ENCODE measurements at regions not wholly inside any gene's neighbourhood (a gene's known extent, or its start where the extent isn't known, plus 50 kb on each side); places are given as distances from the start of the nearest gene placed in this dataset.

DNA sequence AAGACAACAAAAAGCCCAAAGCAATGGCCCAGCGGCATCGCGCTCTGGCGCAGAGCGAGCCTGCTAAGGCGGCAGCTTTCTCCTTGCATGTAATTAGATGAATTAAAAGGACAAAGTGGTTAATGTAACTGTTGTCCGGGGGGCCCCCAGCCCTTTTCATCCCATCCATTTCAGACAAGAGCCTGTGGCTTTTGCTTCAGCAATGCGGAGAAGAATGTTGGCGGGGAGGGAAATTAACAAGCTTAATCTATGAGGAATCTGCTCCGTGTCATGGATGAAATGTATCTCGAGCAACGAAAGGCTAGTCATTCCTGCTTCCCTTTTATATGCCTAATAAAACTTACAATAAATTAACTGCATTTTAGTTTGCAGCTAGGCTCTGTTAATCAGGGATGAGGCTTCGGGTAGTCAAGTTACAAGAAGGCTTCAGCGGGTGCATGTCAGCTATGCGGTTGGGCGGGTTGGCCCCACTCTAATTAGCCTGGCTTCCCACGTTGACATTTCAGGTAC lies 203.3 kb downstream of the BUB3 start:
- Histone ChIP-seq H3K4ac (replicated peaks; ENCODE audit: insufficient read length, low read depth, low read length) (no peak overlapping the region), H3K27me3 (replicated peaks in 1 of 4; ENCODE audit: control insufficient read depth in 3 of 4, extremely low read depth in 1 of 4, insufficient read depth in 3 of 4, low read length in 3 of 4) (no peaks in the 10 kb centered on the region; a peak in 2 of 7 replicates), H4K20me1 (replicated peaks in 1 of 2; ENCODE audit: control insufficient read depth in 1 of 2, insufficient read depth in 2 of 2, low read length in 2 of 2) (no peaks in the 10 kb centered on the region), H2BK120ac (replicated peaks; ENCODE audit: low read depth, low read length) (no peak overlapping the region), H3K4me1 (replicated peaks in 1 of 4; ENCODE audit: control insufficient read depth in 3 of 4, insufficient read depth in 4 of 4, low read length in 3 of 4) (peaks cover 0 to 5% (median 0%) of the 10 kb centered on the region in 4 experiments; a peak in 5 of 7 replicates), H3K9ac (replicated peaks in 1 of 4; ENCODE audit: extremely low read depth in 1 of 4, low read depth in 3 of 4, low read length in 3 of 4) (no peak overlapping the region), H3K14ac (ENCODE audit: insufficient read length) (no peak overlapping the region), H3K79me1 (ENCODE audit: low read depth, low read length) (no peaks in the 10 kb centered on the region), H3K56ac (replicated peaks; ENCODE audit: insufficient read length, low read depth, low read length) (no peak overlapping the region), H3K23ac (ENCODE audit: insufficient read length) (no peak overlapping the region), H3K9me3 (ENCODE audit: insufficient read depth in 2 of 2, low read depth in 1 of 2, low read length in 1 of 2) (no peaks in the 10 kb centered on the region), H4K91ac (replicated peaks; ENCODE audit: insufficient read length, low read length) (no peak overlapping the region), H3K23me2 (ENCODE audit: low read depth, low read length) (no peaks in the 10 kb centered on the region), H4K8ac (ENCODE audit: extremely low read depth, insufficient read depth, low read length) (no peak overlapping the region), H2AFZ (ENCODE audit: low read length) (no peak overlapping the region), H3K4me2 (ENCODE audit: insufficient read depth in 1 of 2, low read depth in 2 of 2, low read length in 2 of 2) (peak overlapping the region in 1 of 2 experiments; percentile 58; a peak in 2 of 4 replicates), H3K79me2 (ENCODE audit: control insufficient read depth in 1 of 2, insufficient read depth in 2 of 2, low read length in 2 of 2) (no peaks in the 10 kb centered on the region), H3K4me3 (ENCODE audit: extremely low read depth in 1 of 4, insufficient read depth in 2 of 4, low read depth in 3 of 4, low read length in 4 of 4) (peak overlapping the region in 2 of 4 experiments; percentile 5 to 31; a peak in 2 of 8 replicates), H3K18ac (ENCODE audit: extremely low read depth, low read length) (no peak overlapping the region), H3K27ac (ENCODE audit: low read depth, low read length) (no peak overlapping the region), H2BK20ac (ENCODE audit: low read length) (no peak overlapping the region), H2AK5ac (ENCODE audit: low read depth, low read length) (no peak overlapping the region), H2BK15ac (ENCODE audit: low read length) (no peak overlapping the region), H2BK12ac (ENCODE audit: low read depth, low read length) (no peak overlapping the region), H2BK5ac (ENCODE audit: low read depth, low read length) (no peak overlapping the region), H4K5ac (ENCODE audit: insufficient read length, low read depth, low read length) (no peak overlapping the region), H3K36me3 (ENCODE audit: control insufficient read depth in 2 of 4, insufficient read depth in 4 of 4, low read length in 3 of 4) (no peaks in the 10 kb centered on the region)
- 34% methylated on average over 17 of the region's 17 CpGs; no CpG with 5 or more reads in 1 of the 2 experiments for WGBS, 2 experiments (ENCODE audit: extremely low coverage in 1 of 2, insufficient coverage in 1 of 2, insufficient read length in 1 of 2, insufficient replicate concordance in 2 of 2, low coverage in 1 of 2, low lambda C conversion rate in 2 of 2, missing lambda C conversion rate in 1 of 2)
- CTCF ChIA-PET (ENCODE audit: partially characterized antibody), result interaction anchor here (0.6 to 1.4 kb wide), 6 partner anchors 23 to 216 kb away, joined by 3 to 6 read pairs (median 4); no protein-coding TSS in a partner anchor
- DNase-seq (ENCODE audit: low read depth in 1 of 2, low spot score in 2 of 2) (peak in 1 of 2 experiments; percentile 54), FAIRE-seq (no peak)
- TF ChIP-seq, protein P1, sequence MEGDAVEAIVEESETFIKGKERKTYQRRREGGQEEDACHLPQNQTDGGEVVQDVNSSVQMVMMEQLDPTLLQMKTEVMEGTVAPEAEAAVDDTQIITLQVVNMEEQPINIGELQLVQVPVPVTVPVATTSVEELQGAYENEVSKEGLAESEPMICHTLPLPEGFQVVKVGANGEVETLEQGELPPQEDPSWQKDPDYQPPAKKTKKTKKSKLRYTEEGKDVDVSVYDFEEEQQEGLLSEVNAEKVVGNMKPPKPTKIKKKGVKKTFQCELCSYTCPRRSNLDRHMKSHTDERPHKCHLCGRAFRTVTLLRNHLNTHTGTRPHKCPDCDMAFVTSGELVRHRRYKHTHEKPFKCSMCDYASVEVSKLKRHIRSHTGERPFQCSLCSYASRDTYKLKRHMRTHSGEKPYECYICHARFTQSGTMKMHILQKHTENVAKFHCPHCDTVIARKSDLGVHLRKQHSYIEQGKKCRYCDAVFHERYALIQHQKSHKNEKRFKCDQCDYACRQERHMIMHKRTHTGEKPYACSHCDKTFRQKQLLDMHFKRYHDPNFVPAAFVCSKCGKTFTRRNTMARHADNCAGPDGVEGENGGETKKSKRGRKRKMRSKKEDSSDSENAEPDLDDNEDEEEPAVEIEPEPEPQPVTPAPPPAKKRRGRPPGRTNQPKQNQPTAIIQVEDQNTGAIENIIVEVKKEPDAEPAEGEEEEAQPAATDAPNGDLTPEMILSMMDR (IDR thresholded peaks at IDR 0.05; ENCODE audit: control extremely low read depth in 1 of 3, insufficient read depth in 1 of 3, low read depth in 1 of 3, low read length in 3 of 3), result 0 out of 4 replicates have a peak, but pooled peaks of 1 of the 3 experiments have one; percentile 3
- TF ChIP-seq TEAD4 (IDR thresholded peaks at IDR 0.05; ENCODE audit: low read depth, low read length) (peak; percentile 21; the same call in 1 of the 2 replicates), NANOG (IDR thresholded peaks at IDR 0.05; ENCODE audit: insufficient read depth, low read depth, low read length, poor library complexity, severe bottlenecking) (peak; percentile 75), EP300 (IDR thresholded peaks at IDR 0.05; ENCODE audit: borderline replicate concordance in 1 of 2, low read depth in 2 of 2, low read length in 2 of 2) (0 out of 3 replicates have a peak, but pooled peaks of 1 of the 2 experiments have one; percentile 39)
- TF ChIP-seq, protein P2, sequence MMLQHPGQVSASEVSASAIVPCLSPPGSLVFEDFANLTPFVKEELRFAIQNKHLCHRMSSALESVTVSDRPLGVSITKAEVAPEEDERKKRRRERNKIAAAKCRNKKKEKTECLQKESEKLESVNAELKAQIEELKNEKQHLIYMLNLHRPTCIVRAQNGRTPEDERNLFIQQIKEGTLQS (IDR thresholded peaks at IDR 0.05; ENCODE audit: insufficient read depth, low read depth, low read length), result no peak
- POLR2A ChIA-PET (ENCODE audit: partially characterized antibody), result no interaction called here

Measured in H1 (cell line).